PFSK-1 (cell line): ENCODE measurements at regions not wholly inside any gene's neighbourhood (a gene's known extent, or its start where the extent isn't known, plus 50 kb on each side); places are given as distances from the start of the nearest gene placed in this dataset.

Experiments used
- FOXP2 ChIP-seq: optimal IDR thresholded peaks from 2 replicates; pipeline ENCODE3; 2011; ENCODE audit warnings: borderline replicate concordance, control low read depth, inconsistent platforms; ENCODE audit not compliant: insufficient read depth; ENCODE audit errors: extremely low read length, extremely low read depth
- POLR2AphosphoS5 ChIP-seq: IDR thresholded peaks from 2 replicates; pipeline ENCODE4 v1.6.1; 2012; ENCODE audit warnings: low read depth, mild to moderate bottlenecking, control low read depth, low read length, moderate library complexity
- SIN3A ChIP-seq: IDR thresholded peaks from 2 replicates; pipeline ENCODE4 v1.6.1; 2012; ENCODE audit warnings: mild to moderate bottlenecking, low read length, moderate library complexity, borderline replicate concordance; ENCODE audit not compliant: insufficient read depth
- TAF1 ChIP-seq: IDR thresholded peaks from 2 replicates; pipeline ENCODE4 v1.6.1; 2012; ENCODE audit warnings: low read length, control low read depth, borderline replicate concordance; ENCODE audit not compliant: insufficient read depth
- TF ChIP-seq, protein P1 (sequence below), 2 experiments: IDR thresholded peaks; 2 replicates each; pipeline versions ENCODE4 v1.6.1 to v1.8.0; 2011 to 2012; ENCODE audit warnings: low read depth in 2 of 2, low read length in 2 of 2, control low read depth in 1 of 2, inconsistent platforms in 1 of 2, mild to moderate bottlenecking in 1 of 2, moderate library complexity in 1 of 2; ENCODE audit not compliant: insufficient read depth in 1 of 2

DNA sequence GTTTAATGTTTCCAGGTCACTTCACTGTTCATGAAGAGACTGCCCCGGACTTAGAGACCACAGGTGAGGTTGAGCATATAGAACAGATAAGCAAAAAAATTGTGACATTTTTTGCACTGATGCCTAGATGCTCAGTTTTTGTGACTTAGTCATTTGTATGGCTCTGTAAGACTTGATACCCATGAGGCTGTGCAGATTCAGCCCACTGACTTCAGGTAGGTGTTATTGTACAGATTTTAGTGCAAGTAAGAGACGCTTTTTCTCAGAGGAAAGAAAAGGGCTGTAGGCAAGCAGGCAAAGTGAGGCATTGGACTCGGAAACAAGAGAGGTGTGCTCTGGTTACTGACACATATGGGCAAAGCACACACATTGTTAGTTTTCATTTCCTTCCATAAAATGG, 820.1 kb upstream of the SORCS1 start:
- TF ChIP-seq TAF1, result no peak
- TF ChIP-seq SIN3A, result no peak
- TF ChIP-seq, protein P1, sequence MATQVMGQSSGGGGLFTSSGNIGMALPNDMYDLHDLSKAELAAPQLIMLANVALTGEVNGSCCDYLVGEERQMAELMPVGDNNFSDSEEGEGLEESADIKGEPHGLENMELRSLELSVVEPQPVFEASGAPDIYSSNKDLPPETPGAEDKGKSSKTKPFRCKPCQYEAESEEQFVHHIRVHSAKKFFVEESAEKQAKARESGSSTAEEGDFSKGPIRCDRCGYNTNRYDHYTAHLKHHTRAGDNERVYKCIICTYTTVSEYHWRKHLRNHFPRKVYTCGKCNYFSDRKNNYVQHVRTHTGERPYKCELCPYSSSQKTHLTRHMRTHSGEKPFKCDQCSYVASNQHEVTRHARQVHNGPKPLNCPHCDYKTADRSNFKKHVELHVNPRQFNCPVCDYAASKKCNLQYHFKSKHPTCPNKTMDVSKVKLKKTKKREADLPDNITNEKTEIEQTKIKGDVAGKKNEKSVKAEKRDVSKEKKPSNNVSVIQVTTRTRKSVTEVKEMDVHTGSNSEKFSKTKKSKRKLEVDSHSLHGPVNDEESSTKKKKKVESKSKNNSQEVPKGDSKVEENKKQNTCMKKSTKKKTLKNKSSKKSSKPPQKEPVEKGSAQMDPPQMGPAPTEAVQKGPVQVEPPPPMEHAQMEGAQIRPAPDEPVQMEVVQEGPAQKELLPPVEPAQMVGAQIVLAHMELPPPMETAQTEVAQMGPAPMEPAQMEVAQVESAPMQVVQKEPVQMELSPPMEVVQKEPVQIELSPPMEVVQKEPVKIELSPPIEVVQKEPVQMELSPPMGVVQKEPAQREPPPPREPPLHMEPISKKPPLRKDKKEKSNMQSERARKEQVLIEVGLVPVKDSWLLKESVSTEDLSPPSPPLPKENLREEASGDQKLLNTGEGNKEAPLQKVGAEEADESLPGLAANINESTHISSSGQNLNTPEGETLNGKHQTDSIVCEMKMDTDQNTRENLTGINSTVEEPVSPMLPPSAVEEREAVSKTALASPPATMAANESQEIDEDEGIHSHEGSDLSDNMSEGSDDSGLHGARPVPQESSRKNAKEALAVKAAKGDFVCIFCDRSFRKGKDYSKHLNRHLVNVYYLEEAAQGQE (IDR thresholded peaks at IDR 0.05; ENCODE audit: insufficient read depth in 1 of 2, low read depth in 2 of 2, low read length in 2 of 2), result no peak
- no peak for TF ChIP-seq FOXP2
- no peak for TF ChIP-seq POLR2AphosphoS5

DNA sequence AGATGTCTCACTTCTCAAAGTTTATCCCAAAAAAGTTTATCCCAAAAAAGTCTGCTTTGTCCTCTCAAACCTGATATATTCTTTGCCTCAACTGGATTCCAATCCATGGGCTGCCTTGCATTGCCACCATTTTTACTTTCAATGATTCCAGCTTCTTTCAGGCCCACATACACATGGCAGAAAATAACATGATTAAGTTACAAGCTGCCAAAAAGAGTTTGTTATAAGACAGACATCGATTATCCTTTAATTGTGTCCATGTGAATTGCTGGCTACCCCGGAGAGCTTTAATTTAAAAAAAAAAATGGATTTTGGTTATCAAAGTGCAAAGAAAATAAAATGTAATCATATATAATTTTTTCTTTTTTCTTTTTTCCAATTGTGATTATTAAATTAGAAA, 819.6 kb upstream of the SORCS1 start:
- TF ChIP-seq FOXP2 (no peak), SIN3A (no peak), POLR2AphosphoS5 (no peak)

DNA sequence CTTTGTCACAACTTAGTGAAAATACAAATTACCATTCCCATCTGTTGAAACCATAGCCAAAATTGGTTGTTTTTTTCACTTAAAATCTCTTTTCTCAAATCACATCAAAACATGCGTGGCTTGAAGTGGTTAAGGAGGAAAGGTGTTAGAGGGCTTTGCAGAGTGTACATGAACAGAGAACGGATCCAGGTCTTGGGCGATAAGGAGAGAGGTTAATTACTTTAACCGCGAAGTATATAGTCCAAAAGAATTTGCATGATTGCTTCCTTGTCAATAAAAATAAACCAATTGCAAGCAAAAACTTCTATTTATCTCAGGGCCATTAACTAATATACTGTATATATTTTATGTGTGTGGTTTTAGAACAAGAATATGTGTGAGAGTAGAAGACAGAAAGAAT, 813.9 kb upstream of the SORCS1 start:
- no peak for TF ChIP-seq SIN3A
- TF ChIP-seq, protein P1 (IDR thresholded peaks at IDR 0.05; ENCODE audit: insufficient read depth in 1 of 2, low read depth in 2 of 2, low read length in 2 of 2), result no peak

DNA sequence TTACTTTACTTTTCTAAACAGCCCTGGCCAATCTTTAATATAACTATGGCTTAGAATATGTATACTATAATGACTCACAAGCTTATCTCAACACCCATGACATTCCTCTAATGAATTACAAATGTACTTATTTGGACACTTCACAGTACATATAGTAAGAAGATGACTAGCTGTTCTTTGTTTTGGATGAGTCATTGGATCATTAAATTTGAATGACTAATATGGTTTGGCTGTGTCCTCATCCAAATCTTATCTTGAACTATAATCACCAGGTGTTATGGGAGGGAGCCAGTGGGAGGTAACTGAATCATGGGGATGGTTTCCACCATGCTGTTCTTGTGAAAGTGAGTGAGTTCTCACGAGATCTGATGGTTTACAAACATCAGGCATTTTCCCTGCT, 807.5 kb upstream of the SORCS1 start:
- TF ChIP-seq SIN3A (no peak), FOXP2 (no peak), POLR2AphosphoS5 (no peak), TAF1 (no peak)
- TF ChIP-seq, protein P1 (IDR thresholded peaks at IDR 0.05; ENCODE audit: insufficient read depth in 1 of 2, low read depth in 2 of 2, low read length in 2 of 2), result no peak

DNA sequence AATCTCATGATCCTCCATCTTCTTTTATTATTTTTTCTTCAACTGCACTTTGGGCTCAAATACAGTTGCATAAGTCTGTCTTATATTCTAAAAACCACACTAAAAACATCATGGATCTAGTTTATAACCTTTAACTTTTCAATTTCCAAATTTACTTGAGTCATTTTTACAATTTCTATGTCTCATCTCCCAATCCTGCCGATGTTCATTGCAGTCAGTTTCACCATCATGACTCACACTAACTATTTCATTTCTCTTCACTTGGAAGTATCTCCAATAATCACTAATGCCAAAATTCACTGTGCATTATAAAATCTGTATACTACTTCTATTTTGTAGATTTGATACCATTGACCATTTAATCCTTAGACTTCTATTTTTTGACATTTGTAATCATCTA, 806.9 kb upstream of the SORCS1 start:
- no peak for TF ChIP-seq FOXP2
- TF ChIP-seq, protein P1 (IDR thresholded peaks at IDR 0.05; ENCODE audit: insufficient read depth in 1 of 2, low read depth in 2 of 2, low read length in 2 of 2), result no peak
- no peak for TF ChIP-seq POLR2AphosphoS5
- TF ChIP-seq SIN3A, result no peak
- no peak for TF ChIP-seq TAF1

DNA sequence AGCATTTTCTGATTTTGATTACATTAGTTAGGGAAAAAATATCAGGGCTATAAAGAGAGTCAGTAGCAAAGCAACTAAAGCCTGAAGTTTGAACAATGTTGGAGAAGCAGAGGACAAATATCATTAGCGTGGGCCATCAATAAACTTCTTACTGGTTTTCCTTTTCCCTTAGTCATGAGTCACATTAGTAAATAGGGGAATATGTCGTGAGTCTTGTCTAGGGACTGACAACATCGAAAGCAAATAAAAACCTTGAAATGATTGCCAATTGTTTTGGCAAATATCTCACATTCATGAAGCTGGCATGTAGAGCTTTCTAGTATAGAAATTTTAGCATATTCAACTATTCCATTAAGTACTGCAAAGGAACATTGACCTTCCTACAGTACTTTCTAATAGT, 806.0 kb upstream of the SORCS1 start:
- TF ChIP-seq FOXP2 (no peak), POLR2AphosphoS5 (no peak), TAF1 (no peak), SIN3A (no peak)
- TF ChIP-seq, protein P1 (IDR thresholded peaks at IDR 0.05; ENCODE audit: insufficient read depth in 1 of 2, low read depth in 2 of 2, low read length in 2 of 2), result no peak
